GM23338 (cell line): ENCODE measurements at regions not wholly inside any gene's neighbourhood (a gene's known extent, or its start where the extent isn't known, plus 50 kb on each side); places are given as distances from the start of the nearest gene placed in this dataset.

Source experiments
- ATAC-seq: fragments of 200-7000 bp; cut with Tn5 transposase; 3 replicates; pipeline ENCODE4 v1.9.1; 2020
- DNase-seq: peaks from one replicate; pipeline ENCODE4 v3.0.0-alpha.2; 2015; ENCODE audit warnings: low spot score
- H2AFZ ChIP-seq: fragments of 200-600 bp; sonication (generic); 2 replicates; pipeline ENCODE4 v1.8.0; 2016; ENCODE audit warnings: antibody characterized with exemption, mild to moderate bottlenecking, moderate library complexity
- H3F3A ChIP-seq: fragments of 200-600 bp; sonication (generic); replicated peaks from 2 replicates; pipeline ENCODE4 v1.8.0; 2017; ENCODE audit warnings: antibody characterized with exemption, mixed run types, low read depth
- H3K27ac ChIP-seq: fragments of 200-600 bp; sonication (generic); 2 replicates; pipeline ENCODE4 v1.6.1; 2016; ENCODE audit warnings: low read depth
- H3K27me3 ChIP-seq: fragments of 200-600 bp; sonication (generic); 2 replicates; pipeline ENCODE4 v1.8.0; 2016; ENCODE audit warnings: mild to moderate bottlenecking, mixed run types, moderate library complexity; ENCODE audit not compliant: insufficient read depth
- H3K36me3 ChIP-seq: fragments of 200-600 bp; sonication (generic); 2 replicates; pipeline ENCODE4 v1.8.0; 2016; ENCODE audit warnings: mild to moderate bottlenecking; ENCODE audit not compliant: insufficient read depth
- H3K4me1 ChIP-seq: fragments of 200-600 bp; sonication (generic); 2 replicates; pipeline ENCODE4 v1.8.0; 2016; ENCODE audit warnings: mild to moderate bottlenecking, moderate library complexity; ENCODE audit not compliant: insufficient read depth
- H3K4me2 ChIP-seq: fragments of 200-600 bp; sonication (generic); 2 replicates; pipeline ENCODE4 v1.7.1; 2017; ENCODE audit warnings: mixed run types
- H3K4me3 ChIP-seq: fragments of 200-600 bp; sonication (generic); 2 replicates; pipeline ENCODE4 v1.6.1; 2016; ENCODE audit warnings: mixed run types
- H3K79me2 ChIP-seq: fragments of 200-600 bp; sonication (generic); replicated peaks from 2 replicates; pipeline ENCODE4 v1.8.0; 2017; ENCODE audit warnings: mild to moderate bottlenecking; ENCODE audit not compliant: insufficient read depth
- H3K9me2 ChIP-seq: fragments of 200-600 bp; sonication (generic); 2 replicates; pipeline ENCODE4 v1.8.0; 2017; ENCODE audit not compliant: insufficient read depth
- H4K20me1 ChIP-seq: fragments of 200-600 bp; sonication (generic); replicated peaks from 2 replicates; pipeline ENCODE4 v1.8.0; 2017; ENCODE audit warnings: mild to moderate bottlenecking; ENCODE audit not compliant: insufficient read depth
- H3K27ac Mint-ChIP-seq: 2 replicates; pipeline ENCODE4 v1.8.0; 2020; ENCODE audit warnings: inconsistent platforms, mild to moderate bottlenecking, moderate library complexity, mixed read lengths
- H3K27me3 Mint-ChIP-seq: 3 replicates; pipeline ENCODE4 v1.8.0; 2022; ENCODE audit warnings: low read depth, mild to moderate bottlenecking, moderate library complexity, mixed read lengths, inconsistent platforms; ENCODE audit not compliant: insufficient read depth, poor library complexity
- H3K36me3 Mint-ChIP-seq: 3 replicates; pipeline ENCODE4 v1.8.0; 2021; ENCODE audit warnings: low read depth, mild to moderate bottlenecking, inconsistent platforms, moderate library complexity, mixed read lengths
- H3K4me1 Mint-ChIP-seq: 3 replicates; pipeline ENCODE4 v1.8.0; 2020; ENCODE audit warnings: mild to moderate bottlenecking, inconsistent platforms, mixed read lengths
- H3K4me3 Mint-ChIP-seq: 3 replicates; pipeline ENCODE4 v1.8.0; 2021; ENCODE audit warnings: moderate library complexity, mild to moderate bottlenecking, inconsistent platforms, mixed read lengths
- H3K9me3 Mint-ChIP-seq: 3 replicates; pipeline ENCODE4 v1.8.0; 2020; ENCODE audit warnings: moderate library complexity, mild to moderate bottlenecking, inconsistent platforms, mixed read lengths
- CREB1 ChIP-seq: fragments of 250-450 bp; sonication (Bioruptor Pico); IDR thresholded peaks from 2 replicates; pipeline ENCODE4 v1.5.0; 2020; ENCODE audit warnings: low read depth, mild to moderate bottlenecking, moderate library complexity
- EZH2phosphoT487 ChIP-seq: fragments of 200-600 bp; sonication (generic); IDR thresholded peaks from one replicate; pipeline ENCODE4 v1.8.1; 2018; ENCODE audit warnings: antibody characterized with exemption; ENCODE audit not compliant: unreplicated experiment
- NANOG ChIP-seq: IDR thresholded peaks from 2 replicates; pipeline ENCODE4 v1.6.1; 2016; ENCODE audit warnings: antibody characterized with exemption, borderline replicate concordance
- POLR2AphosphoS5 ChIP-seq: IDR thresholded peaks from 2 replicates; pipeline ENCODE4 v1.6.1; 2016; ENCODE audit warnings: antibody characterized with exemption, low read depth
- REST ChIP-seq: IDR thresholded peaks from one replicate; pipeline ENCODE4 v1.6.1; 2018; ENCODE audit warnings: antibody characterized with exemption; ENCODE audit not compliant: unreplicated experiment
- STAT1 ChIP-seq: IDR thresholded peaks from one replicate; pipeline ENCODE4 v1.6.1; 2016; ENCODE audit warnings: antibody characterized with exemption; ENCODE audit not compliant: unreplicated experiment
- TF ChIP-seq, protein P1 (sequence below), 2 experiments: fragments of 200-600 bp in 1 of 2; sonication (generic) in 1 of 2; conservative IDR thresholded peaks; 2 replicates each; pipeline versions ENCODE4 v1.5.1 to v1.6.1; 2016 to 2017; ENCODE audit warnings: antibody characterized with exemption in 2 of 2, low read depth in 2 of 2, mild to moderate bottlenecking in 2 of 2, moderate library complexity in 1 of 2
- TF ChIP-seq, protein P2 (sequence below): IDR thresholded peaks from 2 replicates; pipeline ENCODE4 v1.6.1; 2016; ENCODE audit warnings: antibody characterized with exemption
- TF ChIP-seq, protein P3 (sequence below): fragments of 250-450 bp; sonication (Bioruptor Pico); IDR thresholded peaks from 2 replicates; pipeline ENCODE4 v1.5.0; 2020; ENCODE audit warnings: mild to moderate bottlenecking, moderate library complexity

GRCh38 chr6:132131758-132132157 is 180.6 kb upstream of the CCN2 start (continued):
- TF ChIP-seq EZH2phosphoT487 (no peak), REST (no peak), NANOG (no peak)
- TF ChIP-seq, protein P1, sequence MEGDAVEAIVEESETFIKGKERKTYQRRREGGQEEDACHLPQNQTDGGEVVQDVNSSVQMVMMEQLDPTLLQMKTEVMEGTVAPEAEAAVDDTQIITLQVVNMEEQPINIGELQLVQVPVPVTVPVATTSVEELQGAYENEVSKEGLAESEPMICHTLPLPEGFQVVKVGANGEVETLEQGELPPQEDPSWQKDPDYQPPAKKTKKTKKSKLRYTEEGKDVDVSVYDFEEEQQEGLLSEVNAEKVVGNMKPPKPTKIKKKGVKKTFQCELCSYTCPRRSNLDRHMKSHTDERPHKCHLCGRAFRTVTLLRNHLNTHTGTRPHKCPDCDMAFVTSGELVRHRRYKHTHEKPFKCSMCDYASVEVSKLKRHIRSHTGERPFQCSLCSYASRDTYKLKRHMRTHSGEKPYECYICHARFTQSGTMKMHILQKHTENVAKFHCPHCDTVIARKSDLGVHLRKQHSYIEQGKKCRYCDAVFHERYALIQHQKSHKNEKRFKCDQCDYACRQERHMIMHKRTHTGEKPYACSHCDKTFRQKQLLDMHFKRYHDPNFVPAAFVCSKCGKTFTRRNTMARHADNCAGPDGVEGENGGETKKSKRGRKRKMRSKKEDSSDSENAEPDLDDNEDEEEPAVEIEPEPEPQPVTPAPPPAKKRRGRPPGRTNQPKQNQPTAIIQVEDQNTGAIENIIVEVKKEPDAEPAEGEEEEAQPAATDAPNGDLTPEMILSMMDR (conservative IDR thresholded peaks at IDR 0.05; ENCODE audit: low read depth in 2 of 2), result no peak
- TF ChIP-seq, protein P2, sequence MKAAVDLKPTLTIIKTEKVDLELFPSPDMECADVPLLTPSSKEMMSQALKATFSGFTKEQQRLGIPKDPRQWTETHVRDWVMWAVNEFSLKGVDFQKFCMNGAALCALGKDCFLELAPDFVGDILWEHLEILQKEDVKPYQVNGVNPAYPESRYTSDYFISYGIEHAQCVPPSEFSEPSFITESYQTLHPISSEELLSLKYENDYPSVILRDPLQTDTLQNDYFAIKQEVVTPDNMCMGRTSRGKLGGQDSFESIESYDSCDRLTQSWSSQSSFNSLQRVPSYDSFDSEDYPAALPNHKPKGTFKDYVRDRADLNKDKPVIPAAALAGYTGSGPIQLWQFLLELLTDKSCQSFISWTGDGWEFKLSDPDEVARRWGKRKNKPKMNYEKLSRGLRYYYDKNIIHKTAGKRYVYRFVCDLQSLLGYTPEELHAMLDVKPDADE, result no peak

- Mint-ChIP-seq H3K27me3 (no peaks in the 10 kb centered on the region), H3K27ac (no peak overlapping the region), H3K9me3 (0 out of 3 replicates have a peak, but pooled peaks cover under 1% of the 10 kb centered on the region), H3K4me1 (peaks cover 36% of the 10 kb centered on the region), H3K4me3 (no peak overlapping the region), H3K36me3 (no peaks in the 10 kb centered on the region)
- Histone ChIP-seq H3K79me2 (no peaks in the 10 kb centered on the region), H3K36me3 (no peaks in the 10 kb centered on the region), H3K27ac (no peak overlapping the region), H3K9me2 (0 out of 2 replicates have a peak, but pooled peaks cover 3% of the 10 kb centered on the region), H3F3A (no peaks in the 10 kb centered on the region), H3K4me3 (no peak overlapping the region), H3K4me2 (peak overlapping the region; percentile 52; the same call in 1 of the 2 replicates), H3K27me3 (no peaks in the 10 kb centered on the region), H2AFZ (peak overlapping the region; percentile 87), H4K20me1 (no peaks in the 10 kb centered on the region), H3K4me1 (peaks cover 39% of the 10 kb centered on the region)
- TF ChIP-seq NANOG (no peak), POLR2AphosphoS5 (no peak), STAT1 (no peak), CREB1 (CRISPR knock-in tag) (no peak)
- TF ChIP-seq, protein P1 (conservative IDR thresholded peaks at IDR 0.05; ENCODE audit: low read depth in 2 of 2), result no peak
- TF ChIP-seq, protein P3, sequence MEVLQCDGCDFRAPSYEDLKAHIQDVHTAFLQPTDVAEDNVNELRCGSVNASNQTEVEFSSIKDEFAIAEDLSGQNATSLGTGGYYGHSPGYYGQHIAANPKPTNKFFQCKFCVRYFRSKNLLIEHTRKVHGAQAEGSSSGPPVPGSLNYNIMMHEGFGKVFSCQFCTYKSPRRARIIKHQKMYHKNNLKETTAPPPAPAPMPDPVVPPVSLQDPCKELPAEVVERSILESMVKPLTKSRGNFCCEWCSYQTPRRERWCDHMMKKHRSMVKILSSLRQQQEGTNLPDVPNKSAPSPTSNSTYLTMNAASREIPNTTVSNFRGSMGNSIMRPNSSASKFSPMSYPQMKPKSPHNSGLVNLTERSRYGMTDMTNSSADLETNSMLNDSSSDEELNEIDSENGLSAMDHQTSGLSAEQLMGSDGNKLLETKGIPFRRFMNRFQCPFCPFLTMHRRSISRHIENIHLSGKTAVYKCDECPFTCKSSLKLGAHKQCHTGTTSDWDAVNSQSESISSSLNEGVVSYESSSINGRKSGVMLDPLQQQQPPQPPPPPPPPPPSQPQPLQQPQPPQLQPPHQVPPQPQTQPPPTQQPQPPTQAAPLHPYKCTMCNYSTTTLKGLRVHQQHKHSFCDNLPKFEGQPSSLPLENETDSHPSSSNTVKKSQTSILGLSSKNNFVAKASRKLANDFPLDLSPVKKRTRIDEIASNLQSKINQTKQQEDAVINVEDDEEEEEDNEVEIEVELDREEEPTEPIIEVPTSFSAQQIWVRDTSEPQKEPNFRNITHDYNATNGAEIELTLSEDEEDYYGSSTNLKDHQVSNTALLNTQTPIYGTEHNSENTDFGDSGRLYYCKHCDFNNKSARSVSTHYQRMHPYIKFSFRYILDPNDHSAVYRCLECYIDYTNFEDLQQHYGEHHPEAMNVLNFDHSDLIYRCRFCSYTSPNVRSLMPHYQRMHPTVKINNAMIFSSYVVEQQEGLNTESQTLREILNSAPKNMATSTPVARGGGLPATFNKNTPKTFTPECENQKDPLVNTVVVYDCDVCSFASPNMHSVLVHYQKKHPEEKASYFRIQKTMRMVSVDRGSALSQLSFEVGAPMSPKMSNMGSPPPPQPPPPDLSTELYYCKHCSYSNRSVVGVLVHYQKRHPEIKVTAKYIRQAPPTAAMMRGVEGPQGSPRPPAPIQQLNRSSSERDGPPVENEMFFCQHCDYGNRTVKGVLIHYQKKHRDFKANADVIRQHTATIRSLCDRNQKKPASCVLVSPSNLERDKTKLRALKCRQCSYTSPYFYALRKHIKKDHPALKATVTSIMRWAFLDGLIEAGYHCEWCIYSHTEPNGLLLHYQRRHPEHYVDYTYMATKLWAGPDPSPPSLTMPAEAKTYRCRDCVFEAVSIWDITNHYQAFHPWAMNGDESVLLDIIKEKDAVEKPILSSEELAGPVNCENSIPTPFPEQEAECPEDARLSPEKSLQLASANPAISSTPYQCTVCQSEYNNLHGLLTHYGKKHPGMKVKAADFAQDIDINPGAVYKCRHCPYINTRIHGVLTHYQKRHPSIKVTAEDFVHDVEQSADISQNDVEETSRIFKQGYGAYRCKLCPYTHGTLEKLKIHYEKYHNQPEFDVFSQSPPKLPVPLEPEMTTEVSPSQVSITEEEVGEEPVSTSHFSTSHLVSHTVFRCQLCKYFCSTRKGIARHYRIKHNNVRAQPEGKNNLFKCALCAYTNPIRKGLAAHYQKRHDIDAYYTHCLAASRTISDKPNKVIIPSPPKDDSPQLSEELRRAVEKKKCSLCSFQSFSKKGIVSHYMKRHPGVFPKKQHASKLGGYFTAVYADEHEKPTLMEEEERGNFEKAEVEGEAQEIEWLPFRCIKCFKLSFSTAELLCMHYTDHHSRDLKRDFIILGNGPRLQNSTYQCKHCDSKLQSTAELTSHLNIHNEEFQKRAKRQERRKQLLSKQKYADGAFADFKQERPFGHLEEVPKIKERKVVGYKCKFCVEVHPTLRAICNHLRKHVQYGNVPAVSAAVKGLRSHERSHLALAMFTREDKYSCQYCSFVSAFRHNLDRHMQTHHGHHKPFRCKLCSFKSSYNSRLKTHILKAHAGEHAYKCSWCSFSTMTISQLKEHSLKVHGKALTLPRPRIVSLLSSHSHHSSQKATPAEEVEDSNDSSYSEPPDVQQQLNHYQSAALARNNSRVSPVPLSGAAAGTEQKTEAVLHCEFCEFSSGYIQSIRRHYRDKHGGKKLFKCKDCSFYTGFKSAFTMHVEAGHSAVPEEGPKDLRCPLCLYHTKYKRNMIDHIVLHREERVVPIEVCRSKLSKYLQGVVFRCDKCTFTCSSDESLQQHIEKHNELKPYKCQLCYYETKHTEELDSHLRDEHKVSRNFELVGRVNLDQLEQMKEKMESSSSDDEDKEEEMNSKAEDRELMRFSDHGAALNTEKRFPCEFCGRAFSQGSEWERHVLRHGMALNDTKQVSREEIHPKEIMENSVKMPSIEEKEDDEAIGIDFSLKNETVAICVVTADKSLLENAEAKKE, result no peak
- ATAC-seq, result no peak
- DNase-seq, result no peak
Measured at GRCh38 chr6:132131351-132131750, 180.2 kb upstream of the CCN2 start.
